ENCODE measurements at regions not wholly inside any gene's neighbourhood (a gene's known extent, or its start where the extent isn't known, plus 50 kb on each side); places are given as distances from the start of the nearest gene placed in this dataset.

DNA sequence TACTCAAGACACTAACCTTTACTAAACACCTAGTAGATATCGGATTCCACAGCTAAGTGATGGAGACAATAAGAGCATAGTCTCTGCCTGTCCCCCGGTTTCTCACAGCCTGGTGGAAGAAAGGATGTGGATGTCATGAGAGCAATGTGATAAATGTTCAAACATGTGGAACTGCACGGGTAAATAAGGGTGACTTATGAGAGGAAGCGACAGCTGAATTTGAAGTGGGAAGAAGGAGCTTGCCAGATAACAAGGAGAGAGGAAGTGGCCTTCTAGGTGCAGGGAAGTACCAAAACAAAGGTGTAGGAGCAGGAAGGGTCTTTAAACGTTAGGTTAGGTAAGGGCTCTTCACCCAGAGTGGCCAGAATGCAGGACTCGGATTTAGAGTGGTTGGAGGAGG is 178.6 kb upstream of the NRIP1 start:
- TF ChIP-seq, protein P1, sequence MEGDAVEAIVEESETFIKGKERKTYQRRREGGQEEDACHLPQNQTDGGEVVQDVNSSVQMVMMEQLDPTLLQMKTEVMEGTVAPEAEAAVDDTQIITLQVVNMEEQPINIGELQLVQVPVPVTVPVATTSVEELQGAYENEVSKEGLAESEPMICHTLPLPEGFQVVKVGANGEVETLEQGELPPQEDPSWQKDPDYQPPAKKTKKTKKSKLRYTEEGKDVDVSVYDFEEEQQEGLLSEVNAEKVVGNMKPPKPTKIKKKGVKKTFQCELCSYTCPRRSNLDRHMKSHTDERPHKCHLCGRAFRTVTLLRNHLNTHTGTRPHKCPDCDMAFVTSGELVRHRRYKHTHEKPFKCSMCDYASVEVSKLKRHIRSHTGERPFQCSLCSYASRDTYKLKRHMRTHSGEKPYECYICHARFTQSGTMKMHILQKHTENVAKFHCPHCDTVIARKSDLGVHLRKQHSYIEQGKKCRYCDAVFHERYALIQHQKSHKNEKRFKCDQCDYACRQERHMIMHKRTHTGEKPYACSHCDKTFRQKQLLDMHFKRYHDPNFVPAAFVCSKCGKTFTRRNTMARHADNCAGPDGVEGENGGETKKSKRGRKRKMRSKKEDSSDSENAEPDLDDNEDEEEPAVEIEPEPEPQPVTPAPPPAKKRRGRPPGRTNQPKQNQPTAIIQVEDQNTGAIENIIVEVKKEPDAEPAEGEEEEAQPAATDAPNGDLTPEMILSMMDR (conservative IDR thresholded peaks at IDR 0.05; ENCODE audit: low read length) = no peak
- no peak for TF ChIP-seq EZH2phosphoT487 (IDR thresholded peaks at IDR 0.05; ENCODE audit: borderline replicate concordance, low read depth, low read length)

All from OCI-LY7 (cell line).